GM19455 (cell line): ENCODE measurements at regions not wholly inside any gene's neighbourhood (a gene's known extent, or its start where the extent isn't known, plus 50 kb on each side); places are given as distances from the start of the nearest gene placed in this dataset.
"Not testable (repeated sequence)": the region's sequence is repeated elsewhere in the genome, so short reads cannot be mapped to it uniquely, and the experiment has no call there.

Source experiments
- ATAC-seq: cut with Tn5 transposase; IDR thresholded peaks from one replicate; pipeline ENCODE4 v1.9.1; 2021; ENCODE audit not compliant: unreplicated experiment

GRCh38 chr13:53101883-53102282 is 73.3 kb downstream of the OLFM4 start:
- ATAC-seq: no peak

DNA sequence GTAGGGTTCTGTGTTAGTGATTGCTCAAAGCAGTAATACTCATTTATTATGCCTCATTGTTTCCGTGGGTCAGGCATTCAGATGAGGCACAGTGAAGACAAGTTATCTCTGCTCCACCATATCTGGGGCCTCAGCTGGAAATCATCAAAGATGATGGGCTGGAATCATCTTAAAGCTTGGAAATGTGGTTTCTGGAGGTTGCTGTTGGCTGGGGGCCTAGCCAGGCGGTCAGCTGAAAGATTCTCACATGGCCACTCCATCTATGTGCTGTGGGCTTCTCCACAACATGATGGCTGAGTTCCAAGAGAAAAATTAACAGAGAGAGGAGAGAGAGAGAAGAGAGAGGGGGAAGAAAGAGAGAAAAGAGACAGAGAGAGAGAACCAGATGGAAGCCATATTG is 75.5 kb downstream of the OLFM4 start:
- ATAC-seq: no peak

- no peak for ATAC-seq
These were observed 76.9 kb downstream of the OLFM4 start for GRCh38 chr13:53105477-53105876.

DNA sequence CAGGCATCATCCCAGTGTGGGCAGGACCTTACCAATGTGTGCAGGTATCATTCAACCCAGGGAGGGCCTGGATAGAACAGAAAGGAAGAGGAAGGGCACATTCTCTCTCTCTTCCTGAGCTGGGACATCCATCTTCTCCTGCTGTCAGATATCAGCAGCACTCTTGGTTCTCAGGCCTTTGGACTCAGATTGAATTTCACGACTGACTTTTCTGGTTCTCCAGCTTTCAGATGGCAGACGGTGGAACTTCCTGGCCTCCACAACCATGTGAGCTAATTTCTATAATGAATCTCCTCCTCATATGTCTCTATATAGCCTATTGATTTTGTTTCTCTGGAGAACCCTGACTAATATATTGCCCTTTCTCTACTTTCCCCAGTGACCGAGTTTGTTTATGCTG is 77.3 kb downstream of the OLFM4 start:
- ATAC-seq: no peak

DNA sequence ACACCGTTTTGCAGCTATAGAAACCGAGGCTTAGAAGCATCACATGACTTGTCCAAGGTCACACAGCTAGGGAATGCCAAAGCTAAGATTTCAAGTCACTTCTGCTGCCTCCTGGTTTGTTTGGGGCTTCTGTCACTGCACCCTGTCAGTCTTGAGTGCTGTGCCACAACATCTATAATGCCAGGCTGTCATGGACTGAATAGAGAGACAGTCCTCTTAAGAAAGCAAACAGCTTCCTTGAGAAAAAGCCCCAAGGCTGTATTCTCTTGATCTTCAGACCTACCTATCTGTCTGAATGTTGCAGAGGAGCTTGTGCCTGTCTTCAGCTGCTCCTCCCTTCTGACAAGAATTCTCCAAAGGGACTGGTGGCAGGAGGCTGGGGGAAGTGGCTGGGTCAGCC is 81.6 kb downstream of the OLFM4 start:
- no peak for ATAC-seq

GRCh38 chr13:53110614-53111013 is 82.0 kb downstream of the OLFM4 start:
- ATAC-seq: no peak

GRCh38 chr13:53112522-53112921 is 83.9 kb downstream of the OLFM4 start:
- no peak for ATAC-seq

- ATAC-seq: not testable (repeated sequence)
These were observed 88.4 kb downstream of the OLFM4 start for GRCh38 chr13:53117048-53117447.

DNA sequence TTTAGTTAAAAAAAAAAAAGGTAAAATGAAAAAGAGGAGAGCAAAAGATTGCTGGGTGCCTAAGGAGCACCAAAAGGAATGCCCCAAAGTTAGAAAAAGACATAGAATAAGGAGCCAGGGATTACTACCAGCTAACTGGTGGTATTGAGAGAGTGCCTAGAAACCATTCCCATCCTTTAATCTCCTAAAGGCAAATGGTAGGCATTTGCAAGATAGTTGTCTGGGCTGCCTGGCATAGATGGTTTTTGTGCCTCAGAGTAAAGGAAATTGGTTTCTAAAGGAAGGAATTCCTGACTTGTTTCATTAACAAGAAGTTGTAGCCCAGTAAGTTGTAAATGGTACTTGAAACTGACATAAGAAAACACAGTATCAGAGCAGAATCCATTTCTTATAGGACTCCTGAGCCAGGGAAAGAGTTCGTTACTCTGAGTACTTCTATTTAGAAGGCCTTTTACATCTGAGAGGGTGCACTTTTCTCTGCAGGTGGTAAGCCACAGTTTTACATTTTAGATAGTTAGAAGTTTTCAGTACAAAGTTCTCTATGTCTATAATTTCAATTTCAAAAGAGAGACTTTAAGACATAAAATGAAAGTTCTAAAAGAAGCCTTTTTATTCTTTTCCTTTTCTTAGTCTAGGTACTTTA is 92.6 kb downstream of the OLFM4 start:
- no peak for ATAC-seq

- ATAC-seq: no peak
These were observed 93.3 kb downstream of the OLFM4 start for GRCh38 chr13:53121919-53122318.

- ATAC-seq: no peak
These were observed 94.9 kb downstream of the OLFM4 start for GRCh38 chr13:53123536-53123935.

DNA sequence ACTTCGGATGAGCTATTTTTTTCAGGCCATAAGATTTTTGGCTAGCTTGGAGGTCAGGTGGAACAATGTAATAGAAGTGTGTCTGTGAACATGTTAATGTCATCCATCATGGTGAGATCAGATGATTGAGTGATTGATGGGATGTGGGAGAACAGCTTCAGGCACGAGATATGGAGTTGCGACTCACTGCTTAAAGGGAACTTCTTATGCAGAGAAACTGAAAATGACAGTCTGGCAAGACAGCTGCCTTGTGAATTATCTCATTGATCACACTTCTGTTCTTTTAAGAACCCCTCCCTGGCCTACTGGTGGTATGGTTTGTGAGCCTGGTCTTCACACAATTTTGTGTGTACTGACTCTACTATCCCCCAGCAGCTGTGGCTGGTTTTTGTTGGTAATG is 96.0 kb downstream of the OLFM4 start:
- no peak for ATAC-seq

GRCh38 chr13:53126841-53127245 is 98.2 kb downstream of the OLFM4 start:
- no peak for ATAC-seq

GRCh38 chr13:53127373-53127772 is 98.8 kb downstream of the OLFM4 start:
- no peak for ATAC-seq

- no peak for ATAC-seq
These were observed 101.3 kb downstream of the OLFM4 start for GRCh38 chr13:53129864-53130393.

GRCh38 chr13:53131361-53131760 is 102.7 kb downstream of the OLFM4 start:
- no peak for ATAC-seq

GRCh38 chr13:53135301-53135700 is 106.7 kb downstream of the OLFM4 start:
- ATAC-seq: no peak

- ATAC-seq: no peak
These were observed 108.1 kb downstream of the OLFM4 start for GRCh38 chr13:53136554-53137215.

GRCh38 chr13:53137779-53138178 is 109.2 kb downstream of the OLFM4 start:
- ATAC-seq: no peak

GRCh38 chr13:53138376-53139036 is 109.9 kb downstream of the OLFM4 start:
- ATAC-seq: no peak

DNA sequence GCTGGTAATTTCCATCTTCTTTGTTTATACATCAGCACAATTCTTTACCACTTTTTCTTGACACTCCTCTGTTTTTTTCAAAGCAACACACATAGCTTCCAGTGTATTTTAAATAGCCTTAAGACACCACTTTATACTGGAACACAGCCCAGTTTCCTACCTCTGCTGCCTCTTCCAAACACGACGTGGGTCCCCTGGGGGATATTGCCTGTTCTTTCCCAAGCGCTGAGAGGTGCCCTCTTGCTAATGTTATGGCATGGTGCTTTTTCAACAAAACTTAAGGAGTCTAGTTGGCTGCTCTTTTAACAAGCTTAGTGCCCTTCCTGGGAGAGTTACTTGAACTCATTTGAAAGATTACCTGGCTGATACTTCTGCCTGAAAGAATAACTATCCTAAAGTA is 112.7 kb downstream of the OLFM4 start:
- ATAC-seq: no peak

- no peak for ATAC-seq
These were observed 113.7 kb downstream of the OLFM4 start for GRCh38 chr13:53142306-53142705.
